ENCODE measurements at regions not wholly inside any gene's neighbourhood (a gene's known extent, or its start where the extent isn't known, plus 50 kb on each side); places are given as distances from the start of the nearest gene placed in this dataset.

- TF ChIP-seq SMC3 (IDR thresholded peaks at IDR 0.05; ENCODE audit: low read depth, low read length) (no peak), EZH2phosphoT487 (IDR thresholded peaks at IDR 0.05; ENCODE audit: borderline replicate concordance, low read depth) (no peak), RFX5 (IDR thresholded peaks at IDR 0.05; ENCODE audit: low read length) (no peak), PBX3 (IDR thresholded peaks at IDR 0.05) (no peak)
- TF ChIP-seq, protein P1, sequence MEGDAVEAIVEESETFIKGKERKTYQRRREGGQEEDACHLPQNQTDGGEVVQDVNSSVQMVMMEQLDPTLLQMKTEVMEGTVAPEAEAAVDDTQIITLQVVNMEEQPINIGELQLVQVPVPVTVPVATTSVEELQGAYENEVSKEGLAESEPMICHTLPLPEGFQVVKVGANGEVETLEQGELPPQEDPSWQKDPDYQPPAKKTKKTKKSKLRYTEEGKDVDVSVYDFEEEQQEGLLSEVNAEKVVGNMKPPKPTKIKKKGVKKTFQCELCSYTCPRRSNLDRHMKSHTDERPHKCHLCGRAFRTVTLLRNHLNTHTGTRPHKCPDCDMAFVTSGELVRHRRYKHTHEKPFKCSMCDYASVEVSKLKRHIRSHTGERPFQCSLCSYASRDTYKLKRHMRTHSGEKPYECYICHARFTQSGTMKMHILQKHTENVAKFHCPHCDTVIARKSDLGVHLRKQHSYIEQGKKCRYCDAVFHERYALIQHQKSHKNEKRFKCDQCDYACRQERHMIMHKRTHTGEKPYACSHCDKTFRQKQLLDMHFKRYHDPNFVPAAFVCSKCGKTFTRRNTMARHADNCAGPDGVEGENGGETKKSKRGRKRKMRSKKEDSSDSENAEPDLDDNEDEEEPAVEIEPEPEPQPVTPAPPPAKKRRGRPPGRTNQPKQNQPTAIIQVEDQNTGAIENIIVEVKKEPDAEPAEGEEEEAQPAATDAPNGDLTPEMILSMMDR (IDR thresholded peaks at IDR 0.05), result no peak
- TF ChIP-seq, protein P2, sequence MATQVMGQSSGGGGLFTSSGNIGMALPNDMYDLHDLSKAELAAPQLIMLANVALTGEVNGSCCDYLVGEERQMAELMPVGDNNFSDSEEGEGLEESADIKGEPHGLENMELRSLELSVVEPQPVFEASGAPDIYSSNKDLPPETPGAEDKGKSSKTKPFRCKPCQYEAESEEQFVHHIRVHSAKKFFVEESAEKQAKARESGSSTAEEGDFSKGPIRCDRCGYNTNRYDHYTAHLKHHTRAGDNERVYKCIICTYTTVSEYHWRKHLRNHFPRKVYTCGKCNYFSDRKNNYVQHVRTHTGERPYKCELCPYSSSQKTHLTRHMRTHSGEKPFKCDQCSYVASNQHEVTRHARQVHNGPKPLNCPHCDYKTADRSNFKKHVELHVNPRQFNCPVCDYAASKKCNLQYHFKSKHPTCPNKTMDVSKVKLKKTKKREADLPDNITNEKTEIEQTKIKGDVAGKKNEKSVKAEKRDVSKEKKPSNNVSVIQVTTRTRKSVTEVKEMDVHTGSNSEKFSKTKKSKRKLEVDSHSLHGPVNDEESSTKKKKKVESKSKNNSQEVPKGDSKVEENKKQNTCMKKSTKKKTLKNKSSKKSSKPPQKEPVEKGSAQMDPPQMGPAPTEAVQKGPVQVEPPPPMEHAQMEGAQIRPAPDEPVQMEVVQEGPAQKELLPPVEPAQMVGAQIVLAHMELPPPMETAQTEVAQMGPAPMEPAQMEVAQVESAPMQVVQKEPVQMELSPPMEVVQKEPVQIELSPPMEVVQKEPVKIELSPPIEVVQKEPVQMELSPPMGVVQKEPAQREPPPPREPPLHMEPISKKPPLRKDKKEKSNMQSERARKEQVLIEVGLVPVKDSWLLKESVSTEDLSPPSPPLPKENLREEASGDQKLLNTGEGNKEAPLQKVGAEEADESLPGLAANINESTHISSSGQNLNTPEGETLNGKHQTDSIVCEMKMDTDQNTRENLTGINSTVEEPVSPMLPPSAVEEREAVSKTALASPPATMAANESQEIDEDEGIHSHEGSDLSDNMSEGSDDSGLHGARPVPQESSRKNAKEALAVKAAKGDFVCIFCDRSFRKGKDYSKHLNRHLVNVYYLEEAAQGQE (IDR thresholded peaks at IDR 0.05; ENCODE audit: low read depth, low read length), result no peak
Measured at GRCh38 chr6:106763361-106763760, 134.0 kb downstream of the QRSL1 start.
